HT-29 (cell line): ENCODE measurements at regions not wholly inside any gene's neighbourhood (a gene's known extent, or its start where the extent isn't known, plus 50 kb on each side); places are given as distances from the start of the nearest gene placed in this dataset.

Source experiments
- DNase-seq: peaks from one replicate; pipeline ENCODE4 v3.0.0-alpha.2; 2015; ENCODE audit warnings: low spot score

DNA sequence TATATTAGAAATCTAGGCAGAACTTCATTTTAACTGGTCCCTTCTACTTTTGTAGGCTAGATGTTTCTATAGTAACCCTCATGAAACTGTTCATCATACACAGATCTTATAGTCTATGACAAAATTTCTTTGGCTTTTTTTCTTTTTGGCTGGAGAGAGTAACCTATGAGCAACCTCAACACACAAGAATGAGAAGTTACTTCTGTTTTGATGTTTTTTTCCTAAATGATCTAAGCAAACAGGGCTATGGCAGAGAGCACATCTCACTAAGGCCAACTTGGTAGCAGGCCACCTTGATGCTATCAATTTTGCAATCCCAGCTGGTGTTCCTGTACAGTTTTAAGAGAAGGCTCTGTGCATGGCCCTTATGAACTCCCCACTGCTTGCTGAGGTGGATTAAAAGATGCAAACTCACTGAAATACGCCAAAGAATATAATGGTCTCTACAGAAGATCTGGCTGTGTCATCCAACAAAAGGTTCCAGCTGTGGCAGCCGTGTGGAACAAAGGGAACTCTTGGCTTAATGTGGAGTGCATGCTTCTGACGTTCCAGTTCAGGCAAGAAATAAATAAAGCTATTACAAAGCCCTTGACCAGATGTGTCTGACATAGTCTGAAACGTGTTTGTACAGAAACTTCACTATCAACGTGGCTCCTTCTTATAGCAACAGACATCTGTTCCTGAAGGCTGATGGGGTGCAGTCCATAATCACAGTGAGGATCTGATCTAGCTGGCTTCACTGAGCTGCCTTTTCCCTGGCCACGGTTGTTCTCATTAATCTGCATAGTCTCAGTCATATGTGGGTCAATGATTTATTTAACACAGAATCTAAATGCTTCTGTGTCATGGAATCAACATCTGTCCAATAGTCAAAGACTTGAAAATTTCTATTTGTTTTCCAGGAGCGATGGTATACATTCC is 481.1 kb downstream of the BMP2 start:
- DNase-seq: no peak

DNA sequence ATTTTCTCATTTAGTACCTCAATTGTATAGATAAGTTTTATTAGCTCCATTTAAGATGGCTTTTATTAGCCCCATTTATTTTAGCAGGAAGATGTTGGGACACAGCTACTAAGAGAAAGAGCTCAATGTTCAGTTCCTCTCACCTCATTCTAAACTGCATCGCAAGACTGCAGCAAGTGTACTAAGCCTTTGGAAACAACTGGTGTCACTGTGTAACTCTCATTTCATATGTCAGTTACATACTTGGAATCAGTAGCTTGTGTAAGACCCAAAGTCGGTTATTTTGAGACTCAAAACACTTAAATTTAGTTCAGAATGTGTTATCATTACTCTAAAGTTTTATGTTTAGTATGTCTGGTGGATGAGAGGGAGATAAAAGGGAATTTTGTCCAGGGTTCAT is 482.9 kb downstream of the BMP2 start:
- no peak for DNase-seq

DNA sequence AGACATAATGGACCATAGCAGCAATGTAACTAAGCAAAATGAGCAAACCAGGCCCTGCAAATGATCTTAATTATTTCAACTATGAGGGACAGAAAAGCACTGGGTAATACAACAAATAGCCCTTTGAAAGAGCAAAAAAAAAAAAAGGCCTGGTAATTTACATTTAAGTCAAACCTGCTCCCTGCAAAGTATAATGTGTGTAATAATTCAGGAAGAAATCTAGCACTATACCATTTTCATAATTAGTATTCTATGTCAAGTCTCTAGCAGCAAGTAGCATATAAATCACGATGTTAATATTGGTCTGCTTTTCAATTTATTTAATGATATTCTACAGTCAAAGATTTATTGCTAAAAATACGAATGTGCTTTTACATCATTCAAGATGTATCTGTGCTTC is 489.6 kb downstream of the BMP2 start:
- no peak for DNase-seq

DNA sequence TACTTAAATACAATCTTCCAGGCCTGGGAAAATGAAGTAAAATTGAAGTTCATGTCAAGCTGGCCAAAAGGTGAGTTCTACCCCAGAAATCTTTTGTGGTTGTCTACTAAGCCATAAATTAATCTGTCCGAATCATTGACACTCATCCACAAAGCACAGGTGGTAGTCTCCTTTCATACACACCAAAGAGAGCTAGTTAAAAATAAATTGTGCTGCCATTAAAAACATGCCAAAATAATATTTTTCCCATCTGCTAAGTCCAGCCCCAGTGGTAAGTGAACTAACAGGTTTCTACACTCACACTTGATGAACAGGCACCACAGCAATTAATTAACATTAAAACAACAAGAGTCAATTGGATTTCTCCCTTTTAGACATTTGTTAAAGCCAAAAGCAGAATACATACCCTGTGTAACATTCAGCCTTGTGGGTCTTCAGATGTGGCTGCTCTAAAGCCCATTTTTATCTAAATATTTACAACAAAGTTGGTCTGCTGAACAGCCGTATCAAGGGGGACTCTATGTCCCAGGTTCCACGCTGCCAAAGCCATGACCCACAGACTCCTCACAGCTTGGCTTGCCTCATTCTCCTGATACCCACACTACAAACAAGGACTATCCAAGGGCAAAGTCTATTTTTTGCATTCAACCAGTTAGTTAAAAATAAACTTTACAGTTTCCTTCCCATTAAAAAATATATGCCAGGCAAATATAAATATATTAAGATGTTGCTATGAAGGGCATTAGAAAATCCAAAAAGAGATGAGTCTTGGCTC is 490.4 kb downstream of the BMP2 start:
- DNase-seq: no peak

DNA sequence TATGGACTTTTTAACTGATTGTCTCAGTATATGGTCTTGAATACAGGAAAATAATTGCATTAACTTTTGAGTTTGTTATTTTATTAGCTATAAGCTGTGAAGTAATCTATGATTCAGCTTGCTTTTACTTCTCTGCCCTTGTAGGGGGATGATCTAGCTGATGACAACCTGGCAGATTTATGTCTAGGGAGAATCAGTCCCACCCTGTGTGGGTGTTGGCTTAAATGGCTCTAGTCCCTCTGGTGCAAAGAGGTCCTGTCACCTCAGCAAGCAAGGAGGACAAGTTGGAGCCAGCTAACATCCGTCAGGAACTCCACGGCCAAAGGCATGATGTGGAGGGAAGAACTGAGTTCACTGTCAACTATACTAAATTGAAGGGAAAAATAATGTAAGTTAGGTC is 495.3 kb downstream of the BMP2 start:
- DNase-seq: no peak

DNA sequence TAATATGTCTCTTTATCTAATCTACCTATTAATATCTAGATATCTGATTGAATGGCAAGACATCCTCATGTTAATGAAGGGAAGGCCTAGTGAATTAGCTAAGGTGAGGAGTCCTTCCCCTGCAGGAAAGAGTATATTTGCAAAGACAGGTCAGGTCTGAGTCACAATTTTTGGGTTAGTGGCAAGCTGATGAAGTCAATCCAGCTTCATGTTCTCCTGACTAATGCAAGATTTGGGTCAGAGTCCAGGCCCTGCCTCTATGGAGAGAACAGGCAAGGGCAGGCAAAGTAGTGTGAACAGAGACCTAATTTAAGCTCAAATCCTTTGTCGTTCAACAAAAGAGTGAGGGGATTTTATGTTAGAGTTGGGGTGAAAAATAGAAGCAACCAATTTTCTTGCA is 496.7 kb downstream of the BMP2 start:
- no peak for DNase-seq

DNA sequence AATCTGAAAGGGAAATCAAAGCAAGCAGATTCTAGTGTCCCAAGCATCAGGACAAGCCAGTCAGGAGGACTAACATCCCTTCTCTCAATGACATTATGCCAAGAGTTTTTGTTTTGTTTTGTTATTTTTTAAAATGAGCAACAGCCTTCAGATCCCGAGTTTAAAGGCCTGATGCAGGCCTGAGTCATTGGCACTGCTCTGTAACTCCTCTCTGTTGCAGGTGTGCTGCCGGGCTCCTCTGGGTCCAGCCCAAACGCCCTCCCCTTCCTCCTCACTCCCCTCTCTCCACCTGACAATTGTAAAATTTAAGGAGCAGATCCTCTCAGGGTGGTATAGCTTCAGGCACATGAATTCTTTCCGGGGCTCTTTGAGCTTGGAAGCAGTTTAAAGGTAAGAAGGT is 502.0 kb downstream of the BMP2 start:
- DNase-seq: no peak

DNA sequence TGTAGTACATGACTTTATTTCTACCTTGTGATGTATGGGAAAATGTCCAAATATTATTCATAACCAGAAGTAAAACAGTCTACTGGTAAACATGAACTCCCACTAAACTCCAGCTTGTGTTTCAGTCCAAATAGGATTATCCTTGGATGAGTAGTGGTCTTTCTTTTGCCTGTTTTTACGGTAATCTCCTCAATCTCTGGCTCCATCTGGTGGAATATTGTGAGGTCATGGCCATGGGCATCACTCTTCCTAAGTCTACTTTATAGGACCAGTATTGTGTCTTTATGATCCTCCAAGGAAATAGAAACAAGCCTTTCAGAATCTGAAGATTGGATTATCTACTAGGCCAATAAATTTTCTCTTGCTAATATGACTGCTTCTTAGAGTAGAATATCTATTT is 505.0 kb downstream of the BMP2 start:
- DNase-seq: peak; percentile 9

DNA sequence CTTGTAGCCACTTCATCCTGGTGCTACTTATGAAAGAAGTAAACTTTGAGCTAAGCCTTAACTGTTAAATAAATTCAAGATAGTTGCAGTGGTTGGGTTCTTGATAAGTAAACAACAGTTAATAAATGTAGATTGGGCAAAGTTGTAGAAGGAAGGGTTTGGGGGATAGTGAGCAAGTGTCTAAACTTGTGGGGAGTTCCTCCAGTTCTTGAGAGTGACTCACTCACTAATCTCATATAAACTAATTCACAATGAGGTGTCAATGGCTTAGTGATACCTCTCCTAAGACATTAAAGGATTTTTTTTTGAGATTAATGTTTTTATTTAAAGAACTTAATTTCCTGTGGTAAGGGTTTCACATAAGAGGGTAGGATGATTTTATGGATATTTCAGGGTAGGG is 507.4 kb downstream of the BMP2 start:
- no peak for DNase-seq

DNA sequence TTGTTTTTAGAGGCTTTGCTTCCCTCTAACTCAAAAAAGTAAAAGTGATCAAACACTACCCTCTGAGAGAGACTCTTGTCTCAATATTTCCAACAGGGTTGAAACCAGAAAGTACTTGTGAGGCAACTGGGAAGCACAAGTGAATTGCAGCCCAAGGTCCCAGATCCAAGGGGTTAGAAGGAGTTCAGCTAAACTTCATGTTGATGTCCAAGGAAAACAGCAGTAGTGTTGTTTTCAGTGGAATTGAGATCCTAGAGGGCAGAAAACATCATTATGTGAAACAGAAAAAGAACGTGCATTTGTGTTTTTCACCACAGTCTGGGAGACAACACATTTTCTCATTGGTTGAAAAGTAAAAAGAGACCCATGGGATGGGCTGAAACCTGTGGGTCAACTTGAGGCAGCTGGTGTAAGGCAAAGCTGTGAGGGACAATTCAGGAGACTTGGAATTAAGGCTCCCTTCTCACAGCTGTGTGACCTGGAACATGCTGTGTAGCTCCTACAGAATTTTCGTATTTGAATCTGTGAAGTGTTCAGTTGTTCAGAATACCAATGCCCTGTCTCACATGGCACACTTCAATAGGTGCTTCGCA is 508.3 kb downstream of the BMP2 start:
- DNase-seq: no peak

DNA sequence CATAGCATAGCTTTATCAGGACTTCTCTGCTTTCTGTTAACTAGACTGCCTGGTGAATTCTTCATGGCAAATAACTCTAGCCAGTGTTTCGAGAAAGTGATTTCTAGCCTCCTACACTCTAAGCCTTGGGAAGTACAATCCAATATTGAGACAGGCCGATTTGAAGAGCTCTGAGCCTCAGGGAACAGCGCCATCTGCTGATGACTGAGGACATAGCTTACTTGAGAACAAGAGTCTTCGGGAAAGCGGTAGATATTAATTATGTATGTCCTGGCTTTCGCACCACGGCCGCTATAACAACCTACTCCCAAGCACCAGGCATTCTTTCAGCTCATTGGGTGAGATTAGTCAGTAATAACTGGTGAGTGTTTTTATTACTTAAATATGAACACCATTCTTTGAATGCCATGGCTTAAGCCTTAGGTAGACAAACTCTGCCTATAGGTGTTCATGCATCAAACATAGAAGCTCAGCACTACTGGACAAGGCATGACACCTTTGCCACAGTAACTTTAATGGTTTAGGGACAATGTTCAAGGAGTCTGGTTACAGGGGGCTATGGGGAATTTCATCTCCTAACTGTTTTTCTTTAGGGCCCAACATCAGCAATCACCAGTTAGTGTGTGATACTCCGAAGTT is 518.6 kb downstream of the BMP2 start:
- peak; percentile 90 for DNase-seq

DNA sequence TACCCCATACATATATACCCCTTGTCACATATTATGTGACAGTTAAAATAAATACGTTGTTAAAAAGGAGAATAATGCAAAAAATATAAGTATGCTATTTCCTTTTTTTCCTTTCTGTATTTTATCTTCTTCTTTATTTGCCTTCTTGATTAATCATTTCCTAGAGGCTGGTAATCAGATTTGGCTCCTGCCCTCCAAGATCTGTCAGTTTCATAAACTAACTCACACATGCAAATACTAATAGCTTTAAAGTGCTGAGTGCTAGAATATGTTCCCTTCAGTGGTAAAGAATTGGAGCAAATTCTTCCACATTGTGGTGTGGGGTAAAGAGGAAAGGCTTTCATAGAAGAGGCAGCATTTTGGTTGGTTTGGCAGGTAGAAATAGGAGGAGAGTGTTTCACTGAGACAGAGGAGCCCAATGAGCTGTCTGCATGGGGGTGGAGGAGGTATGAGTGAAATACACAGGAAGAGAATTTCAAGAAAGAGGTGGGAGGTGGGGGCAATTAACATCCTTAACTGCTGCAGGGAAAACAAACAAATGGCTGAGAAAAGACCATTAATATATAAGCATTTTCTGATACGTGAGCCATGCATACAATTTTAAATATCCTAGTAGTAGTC is 523.9 kb downstream of the BMP2 start:
- no peak for DNase-seq

DNA sequence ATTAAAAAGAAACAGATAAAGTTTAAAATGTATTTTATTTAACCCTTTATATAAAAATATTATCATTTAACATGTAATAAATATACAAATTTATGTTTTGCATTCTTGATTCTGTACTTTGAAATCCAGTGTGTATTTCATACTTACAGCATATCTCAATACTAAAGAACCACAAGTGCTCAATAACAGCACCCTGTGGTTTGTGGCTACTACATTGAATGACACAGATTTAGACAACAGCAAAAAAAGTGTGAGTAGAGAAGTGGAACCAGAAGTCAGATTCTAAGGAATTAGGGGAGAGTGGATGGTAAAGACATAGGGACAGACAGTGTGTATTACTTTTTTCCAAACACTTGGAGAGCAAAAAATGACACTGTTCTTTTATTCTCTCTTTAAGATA is 524.5 kb downstream of the BMP2 start:
- DNase-seq: no peak

DNA sequence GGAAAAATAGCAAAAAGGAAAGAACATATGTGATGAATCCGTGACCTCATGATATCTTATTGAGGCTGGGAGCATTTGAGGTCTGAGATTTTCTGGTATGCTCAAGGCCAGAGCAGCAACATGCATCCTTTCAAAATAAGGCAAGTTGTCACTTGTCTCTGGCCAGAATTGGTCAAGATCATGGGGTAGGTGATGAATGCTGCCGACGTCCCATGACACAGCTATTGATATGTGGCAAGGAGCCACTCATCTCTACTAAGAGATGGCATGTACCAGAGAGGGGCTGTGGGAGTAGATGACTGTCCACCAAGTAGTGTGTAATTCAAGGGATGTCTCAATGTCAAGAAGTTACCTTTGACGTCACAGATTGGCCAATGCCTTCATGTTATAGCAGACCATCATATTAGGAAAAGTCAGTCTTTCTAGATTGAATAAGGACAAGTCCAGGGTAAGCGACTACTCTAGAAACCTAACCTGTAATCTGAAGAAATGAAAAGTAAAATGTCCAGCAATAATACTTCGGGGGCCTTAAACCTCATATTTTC is 527.4 kb downstream of the BMP2 start:
- DNase-seq: no peak

DNA sequence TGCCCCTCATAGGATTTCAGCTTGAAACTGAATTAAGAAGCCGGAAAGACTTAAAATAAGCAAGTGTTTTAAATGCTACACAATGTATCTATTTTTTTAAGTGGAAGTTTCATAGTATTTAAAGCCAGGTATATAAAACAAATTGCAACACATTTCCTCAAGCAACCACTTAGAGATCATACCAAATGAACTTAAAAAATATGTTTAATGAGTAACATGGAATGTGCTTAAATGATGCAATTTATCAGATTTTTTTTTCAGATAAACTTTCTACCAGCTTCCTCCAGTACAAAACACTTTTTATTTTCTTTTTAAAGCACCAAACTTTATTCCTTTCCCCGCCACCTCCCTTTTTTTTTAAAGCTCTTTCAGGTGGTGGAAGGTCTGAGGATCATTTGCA is 534.3 kb downstream of the BMP2 start:
- no peak for DNase-seq

DNA sequence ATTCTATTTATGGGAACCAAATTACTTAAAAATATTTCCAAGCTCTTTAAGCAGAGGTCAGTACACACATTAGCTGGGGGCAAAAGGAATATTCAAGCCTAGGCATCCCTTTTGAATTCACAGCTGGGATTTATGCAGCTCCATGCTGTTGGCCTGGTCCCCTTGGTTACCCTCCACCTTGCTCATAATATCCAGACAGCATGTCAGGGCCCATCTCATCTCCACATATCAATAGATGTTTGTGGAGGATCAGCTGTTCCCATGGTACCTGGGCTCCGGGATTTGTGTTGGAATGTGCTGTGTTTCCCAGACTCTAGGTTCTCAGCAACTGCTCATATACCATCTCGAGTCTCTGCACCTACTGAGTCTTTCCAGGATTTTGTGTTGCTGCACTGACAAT is 534.8 kb downstream of the BMP2 start:
- no peak for DNase-seq

DNA sequence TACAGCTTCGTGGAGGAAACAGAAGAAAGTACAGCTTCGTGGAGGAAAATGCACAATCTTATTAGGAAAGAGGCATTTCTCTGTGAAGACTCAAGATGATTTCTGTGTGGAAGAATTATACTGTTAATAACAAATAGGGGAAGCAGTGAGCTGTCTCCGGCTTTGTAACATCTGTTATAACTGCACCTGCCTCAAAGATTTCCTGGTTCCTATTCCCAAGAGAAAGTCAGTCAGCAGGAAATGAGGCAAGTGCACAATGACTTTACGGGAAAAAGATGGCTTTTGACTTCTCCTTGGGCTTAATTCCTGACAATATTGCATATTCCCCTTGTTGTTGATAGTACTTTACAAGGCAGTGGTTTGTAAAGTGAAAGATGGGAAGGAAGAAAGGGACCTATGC is 538.5 kb downstream of the BMP2 start:
- no peak for DNase-seq

DNA sequence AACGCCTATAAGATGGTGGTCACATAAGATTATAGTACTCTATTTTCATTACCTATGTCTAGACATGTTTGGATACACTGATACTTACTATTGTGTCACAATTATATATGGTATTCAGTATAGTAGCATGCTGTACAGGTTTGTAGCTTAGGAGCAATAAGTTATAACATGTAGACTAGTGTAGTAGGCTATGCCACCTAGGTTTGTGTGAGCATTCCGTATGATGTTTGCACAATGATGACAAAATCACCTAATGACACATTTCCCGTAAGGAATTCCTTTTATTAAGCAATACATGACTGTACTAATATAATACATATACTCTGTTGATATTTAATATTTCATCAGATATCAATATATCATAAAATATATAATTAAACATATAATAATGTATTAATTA is 540.7 kb downstream of the BMP2 start:
- DNase-seq: no peak

DNA sequence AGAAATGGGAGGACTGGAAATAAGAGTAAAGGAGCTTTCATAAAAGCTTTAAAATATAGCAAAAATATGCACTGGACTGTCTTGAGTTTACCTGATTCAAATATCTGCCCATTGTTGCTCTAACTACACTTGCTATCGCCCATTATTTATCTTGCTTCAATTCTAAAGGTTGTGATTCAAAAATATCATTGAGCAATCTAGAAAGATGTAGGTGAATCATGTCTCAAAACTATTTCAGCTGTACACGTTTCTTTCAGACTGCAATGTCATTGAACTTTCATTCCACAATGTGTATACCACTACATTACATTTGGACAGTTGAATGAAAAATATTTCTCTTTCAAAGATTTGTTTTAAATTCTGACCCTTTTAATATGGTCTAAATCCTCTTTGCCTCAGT is 545.6 kb downstream of the BMP2 start:
- DNase-seq: no peak

DNA sequence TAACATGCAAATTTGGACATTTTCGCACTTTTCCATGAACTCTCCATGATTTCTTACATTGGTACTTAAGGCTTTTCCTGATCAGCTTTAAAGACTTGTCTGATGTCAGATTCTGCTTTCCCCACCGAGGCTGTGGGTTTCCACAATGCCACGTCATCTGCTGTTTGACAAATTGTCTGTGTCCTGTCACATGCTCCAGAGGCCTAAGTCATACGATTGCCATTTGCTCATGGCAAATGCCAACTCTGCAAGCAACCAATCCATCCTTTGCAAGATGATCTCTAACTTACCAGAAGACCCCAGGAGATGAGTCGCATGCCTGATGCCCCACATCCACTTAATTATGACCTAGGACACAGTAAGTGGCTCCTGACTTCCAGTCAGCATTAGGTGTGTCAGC is 556.5 kb downstream of the BMP2 start:
- no peak for DNase-seq

DNA sequence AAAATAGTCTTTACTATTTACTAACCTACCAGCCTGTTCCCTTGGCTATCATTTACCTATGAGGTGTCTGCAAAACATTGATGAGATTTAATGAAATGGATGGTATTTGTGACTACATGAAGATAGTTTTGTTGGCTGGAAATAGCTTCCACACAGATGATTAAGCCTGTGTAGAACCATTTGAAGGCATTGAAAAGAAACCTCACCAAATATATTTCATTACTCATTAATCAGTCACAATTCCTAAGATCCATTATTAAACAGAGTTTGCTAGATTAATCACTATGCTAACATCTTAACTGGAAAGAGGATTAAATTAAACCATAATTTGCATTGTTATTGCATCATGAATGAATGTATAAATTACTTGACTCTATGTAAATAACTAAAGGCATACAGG is 560.3 kb downstream of the BMP2 start:
- DNase-seq: no peak
